ENCODE measurements at regions not wholly inside any gene's neighbourhood (a gene's known extent, or its start where the extent isn't known, plus 50 kb on each side); places are given as distances from the start of the nearest gene placed in this dataset.

DNA sequence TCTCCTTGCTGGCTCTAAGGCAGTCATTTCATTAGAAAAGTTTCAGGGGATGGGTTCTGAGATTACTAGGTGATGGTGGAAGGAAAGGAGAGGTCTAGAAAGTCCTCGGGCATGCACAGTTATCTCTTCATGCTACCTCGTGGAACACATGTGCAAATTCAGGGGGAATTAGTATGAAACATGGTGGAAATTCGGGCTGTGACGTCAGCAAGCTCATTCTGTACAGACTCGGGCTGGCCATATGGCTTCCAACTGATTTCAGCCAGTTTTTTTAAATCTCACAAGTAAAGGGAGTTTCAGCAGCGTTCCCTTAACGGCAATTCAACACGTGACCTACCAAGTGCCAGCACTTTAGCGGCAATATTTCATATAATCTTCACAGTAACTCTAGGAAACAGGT lies 251.1 kb downstream of the TBL1XR1 start:
- no peak for TF ChIP-seq POLR2A (IDR thresholded peaks at IDR 0.05)
- TF ChIP-seq, protein P1, sequence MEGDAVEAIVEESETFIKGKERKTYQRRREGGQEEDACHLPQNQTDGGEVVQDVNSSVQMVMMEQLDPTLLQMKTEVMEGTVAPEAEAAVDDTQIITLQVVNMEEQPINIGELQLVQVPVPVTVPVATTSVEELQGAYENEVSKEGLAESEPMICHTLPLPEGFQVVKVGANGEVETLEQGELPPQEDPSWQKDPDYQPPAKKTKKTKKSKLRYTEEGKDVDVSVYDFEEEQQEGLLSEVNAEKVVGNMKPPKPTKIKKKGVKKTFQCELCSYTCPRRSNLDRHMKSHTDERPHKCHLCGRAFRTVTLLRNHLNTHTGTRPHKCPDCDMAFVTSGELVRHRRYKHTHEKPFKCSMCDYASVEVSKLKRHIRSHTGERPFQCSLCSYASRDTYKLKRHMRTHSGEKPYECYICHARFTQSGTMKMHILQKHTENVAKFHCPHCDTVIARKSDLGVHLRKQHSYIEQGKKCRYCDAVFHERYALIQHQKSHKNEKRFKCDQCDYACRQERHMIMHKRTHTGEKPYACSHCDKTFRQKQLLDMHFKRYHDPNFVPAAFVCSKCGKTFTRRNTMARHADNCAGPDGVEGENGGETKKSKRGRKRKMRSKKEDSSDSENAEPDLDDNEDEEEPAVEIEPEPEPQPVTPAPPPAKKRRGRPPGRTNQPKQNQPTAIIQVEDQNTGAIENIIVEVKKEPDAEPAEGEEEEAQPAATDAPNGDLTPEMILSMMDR (IDR thresholded peaks at IDR 0.05 in 4 of 5, conservative IDR thresholded peaks at IDR 0.05 in 1 of 5): no peak

All from gastrocnemius medialis (tissue), 4 donors.